SK-N-MC (cell line): ENCODE measurements at regions not wholly inside any gene's neighbourhood (a gene's known extent, or its start where the extent isn't known, plus 50 kb on each side); places are given as distances from the start of the nearest gene placed in this dataset.
A peak's percentile ranks its signal among the peaks of the same experiment; 100 is the strongest.

ENCODE experiments used
- DNase-seq: peaks from one replicate; pipeline ENCODE4 v3.0.0-alpha.2; 2011; ENCODE audit warnings: low read depth, low spot score
- H3K27ac ChIP-seq: fragments of 200-600 bp; sonication (generic); 2 replicates; pipeline ENCODE4 v1.5.1; 2016; ENCODE audit warnings: mixed run types
- H3K36me3 ChIP-seq: fragments of 200-600 bp; sonication (generic); 2 replicates; pipeline ENCODE4 v1.6.1; 2017; ENCODE audit warnings: antibody characterized with exemption, low read length, mixed read lengths; ENCODE audit not compliant: insufficient read depth
- H3K4me3 ChIP-seq: fragments of 200-600 bp; sonication (generic); 2 replicates; pipeline ENCODE4 v1.5.1; 2016
- H3K9ac ChIP-seq: fragments of 200-600 bp; sonication (generic); 2 replicates; pipeline ENCODE4 v1.8.0; 2017; ENCODE audit warnings: mixed run types, mixed read lengths; ENCODE audit not compliant: insufficient read length
- H3K9me3 ChIP-seq: fragments of 200-600 bp; sonication (generic); 2 replicates; pipeline ENCODE4 v1.6.1; 2017; ENCODE audit warnings: low read depth, mild to moderate bottlenecking, antibody characterized with exemption, low read length, moderate library complexity, mixed read lengths
- EZH2 ChIP-seq: fragments of 200-600 bp; sonication (generic); IDR thresholded peaks from one replicate; pipeline ENCODE4 v1.6.1; 2017; ENCODE audit warnings: antibody characterized with exemption
- FOXP2 ChIP-seq: optimal IDR thresholded peaks from 2 replicates; pipeline ENCODE3; 2011; ENCODE audit warnings: mild to moderate bottlenecking, moderate library complexity; ENCODE audit not compliant: insufficient read depth; ENCODE audit errors: extremely low read length, control extremely low read depth
- POLR2AphosphoS5 ChIP-seq: IDR thresholded peaks from 2 replicates; pipeline ENCODE4 v1.6.1; 2012; ENCODE audit warnings: mild to moderate bottlenecking, low read depth, low read length, borderline replicate concordance

GRCh38 chr1:71345491-71345890 is 264.7 kb upstream of the ZRANB2 start:
- no peak for DNase-seq

GRCh38 chr1:71343686-71344416 is 263.0 kb upstream of the ZRANB2 start:
- TF ChIP-seq FOXP2 (no peak), POLR2AphosphoS5 (no peak), EZH2 (no peak)
- DNase-seq, result no peak
- H3K36me3 ChIP-seq, result no peaks in the 10 kb centered on the region
- 0 out of 2 replicates have a peak, but pooled peaks cover 5% of the 10 kb centered on the region for H3K9me3 ChIP-seq
- no peak overlapping the region for H3K27ac ChIP-seq
- H3K9ac ChIP-seq, result no peak overlapping the region
- H3K4me3 ChIP-seq, result no peak overlapping the region

More at GRCh38 chr1:71345491-71345890, 264.7 kb upstream of the ZRANB2 start:
- no peak overlapping the region for H3K4me3 ChIP-seq
- H3K9ac ChIP-seq, result no peak overlapping the region
- no peak overlapping the region for H3K27ac ChIP-seq
- TF ChIP-seq EZH2 (no peak), POLR2AphosphoS5 (no peak), FOXP2 (no peak)
- H3K36me3 ChIP-seq, result no peaks in the 10 kb centered on the region
- H3K9me3 ChIP-seq, result 0 out of 2 replicates have a peak, but pooled peaks cover 5% of the 10 kb centered on the region

GRCh38 chr1:71339238-71339637 is 258.4 kb upstream of the ZRANB2 start:
- TF ChIP-seq FOXP2 (no peak), POLR2AphosphoS5 (no peak), EZH2 (no peak)
- H3K36me3 ChIP-seq, result no peaks in the 10 kb centered on the region
- peak; percentile 8 for DNase-seq
- peaks cover 10% of the 10 kb centered on the region; the same call in 1 of the 2 replicates for H3K9me3 ChIP-seq
- no peak overlapping the region for H3K9ac ChIP-seq
- H3K27ac ChIP-seq, result no peak overlapping the region
- no peak overlapping the region for H3K4me3 ChIP-seq

GRCh38 chr1:71330991-71331390 is 250.2 kb upstream of the ZRANB2 start:
- no peak for DNase-seq
- TF ChIP-seq EZH2 (no peak), POLR2AphosphoS5 (no peak), FOXP2 (no peak)

GRCh38 chr1:71324671-71325267 is 243.9 kb upstream of the ZRANB2 start:
- Histone ChIP-seq H3K4me3 (no peak overlapping the region), H3K9ac (no peak overlapping the region), H3K27ac (no peak overlapping the region), H3K9me3 (no peaks in the 10 kb centered on the region), H3K36me3 (no peaks in the 10 kb centered on the region)
- no peak for DNase-seq
- no peak for TF ChIP-seq FOXP2
- TF ChIP-seq EZH2, result no peak
- no peak for TF ChIP-seq POLR2AphosphoS5

More at GRCh38 chr1:71330991-71331390, 250.2 kb upstream of the ZRANB2 start:
- Histone ChIP-seq H3K27ac (no peak overlapping the region), H3K36me3 (no peaks in the 10 kb centered on the region), H3K4me3 (no peak overlapping the region), H3K9ac (no peak overlapping the region), H3K9me3 (no peaks in the 10 kb centered on the region)

- no peaks in the 10 kb centered on the region for H3K9me3 ChIP-seq
- H3K36me3 ChIP-seq, result no peaks in the 10 kb centered on the region
- H3K27ac ChIP-seq, result no peak overlapping the region
- no peak for TF ChIP-seq EZH2
- no peak for TF ChIP-seq FOXP2
- TF ChIP-seq POLR2AphosphoS5, result no peak
- no peak overlapping the region for H3K4me3 ChIP-seq
- DNase-seq, result no peak
- H3K9ac ChIP-seq, result no peak overlapping the region
Observed at GRCh38 chr1:71312545-71312944, 231.7 kb upstream of the ZRANB2 start.

GRCh38 chr1:71311376-71311775 is 230.5 kb upstream of the ZRANB2 start:
- TF ChIP-seq EZH2, result no peak
- no peak for TF ChIP-seq POLR2AphosphoS5
- TF ChIP-seq FOXP2, result no peak
- H3K36me3 ChIP-seq, result no peaks in the 10 kb centered on the region
- H3K4me3 ChIP-seq, result no peak overlapping the region
- no peak overlapping the region for H3K27ac ChIP-seq
- no peaks in the 10 kb centered on the region for H3K9me3 ChIP-seq
- no peak overlapping the region for H3K9ac ChIP-seq
- no peak for DNase-seq

- DNase-seq, result peak; percentile 75
- Histone ChIP-seq H3K4me3 (0 out of 2 replicates have a peak overlapping the region, but pooled peaks have one; percentile 18), H3K36me3 (no peaks in the 10 kb centered on the region), H3K9me3 (no peaks in the 10 kb centered on the region), H3K9ac (no peak overlapping the region), H3K27ac (peak overlapping the region; percentile 81)
- TF ChIP-seq FOXP2, result peak; percentile 97
- no peak for TF ChIP-seq EZH2
- peak; percentile 49; the same call in 1 of the 2 replicates for TF ChIP-seq POLR2AphosphoS5
Observed at GRCh38 chr1:71307451-71307850, 226.6 kb upstream of the ZRANB2 start.

GRCh38 chr1:71304125-71304524 is 223.3 kb upstream of the ZRANB2 start:
- peak; percentile 57 for DNase-seq
- H3K9me3 ChIP-seq, result no peaks in the 10 kb centered on the region
- H3K36me3 ChIP-seq, result no peaks in the 10 kb centered on the region
- TF ChIP-seq POLR2AphosphoS5 (no peak), FOXP2 (no peak), EZH2 (no peak)
- peak overlapping the region; percentile 58 for H3K27ac ChIP-seq
- H3K9ac ChIP-seq, result no peak overlapping the region
- H3K4me3 ChIP-seq, result no peak overlapping the region
